Stimulated activated CD4-positive, alpha-beta T cell treated with anti-CD3 and anti-CD28 coated beads, Interleukin-1b, Interleukin-23, amount 100 ng/mL, for 48 hours (primary cell): ENCODE measurements at regions not wholly inside any gene's neighbourhood (a gene's known extent, or its start where the extent isn't known, plus 50 kb on each side); places are given as distances from the start of the nearest gene placed in this dataset.

Experiments used
- DNase-seq: peaks from one replicate; pipeline ENCODE4 v3.0.0-alpha.2; 2020

DNA sequence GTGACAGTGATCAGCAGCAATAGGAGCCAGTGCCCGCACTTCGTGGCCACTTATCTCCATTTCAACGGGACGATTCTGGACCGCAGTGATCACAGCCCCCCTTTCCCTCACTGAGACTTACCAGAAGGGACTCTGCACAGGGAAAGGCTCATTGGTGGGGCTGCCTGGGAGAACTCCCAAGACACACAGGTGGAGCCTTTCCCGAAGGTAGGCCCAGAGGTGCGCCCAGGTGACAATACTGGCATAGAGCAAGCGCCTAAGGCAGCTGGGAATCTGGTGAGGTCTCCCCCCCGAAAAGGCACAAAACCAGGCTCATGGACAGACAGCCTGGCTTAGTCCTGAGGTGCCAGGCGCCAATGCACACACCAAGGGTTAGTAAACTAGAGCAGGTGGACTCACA is 318.9 kb downstream of the AJAP1 start:
- DNase-seq: no peak

DNA sequence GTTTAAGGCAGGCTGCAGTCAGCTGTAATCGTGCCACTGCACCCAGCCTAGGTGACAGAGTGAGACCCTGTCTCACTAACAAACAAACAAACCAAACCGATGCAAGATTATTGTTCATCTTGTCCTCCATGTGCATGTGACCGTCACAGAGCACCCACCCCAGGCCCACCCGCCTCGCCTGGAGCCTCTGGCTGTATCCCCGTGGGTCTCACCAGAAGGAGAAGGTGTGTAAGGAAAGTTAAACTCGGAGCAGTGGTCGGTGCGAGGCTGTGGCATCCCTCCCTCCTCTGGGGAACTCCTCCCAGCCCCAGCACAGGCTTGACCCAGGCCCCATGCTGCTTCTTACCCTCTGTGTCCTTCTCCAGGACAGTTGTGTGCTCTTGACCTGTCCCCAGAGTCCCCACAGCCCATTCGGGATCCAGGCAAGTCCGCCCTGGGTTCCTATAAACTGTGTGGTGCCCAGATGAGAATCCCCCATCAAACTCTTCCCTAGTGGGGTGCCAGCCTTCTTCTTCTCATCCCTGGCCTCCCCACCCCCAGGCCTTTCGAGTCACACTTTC is 318.4 kb downstream of the AJAP1 start:
- no peak for DNase-seq

DNA sequence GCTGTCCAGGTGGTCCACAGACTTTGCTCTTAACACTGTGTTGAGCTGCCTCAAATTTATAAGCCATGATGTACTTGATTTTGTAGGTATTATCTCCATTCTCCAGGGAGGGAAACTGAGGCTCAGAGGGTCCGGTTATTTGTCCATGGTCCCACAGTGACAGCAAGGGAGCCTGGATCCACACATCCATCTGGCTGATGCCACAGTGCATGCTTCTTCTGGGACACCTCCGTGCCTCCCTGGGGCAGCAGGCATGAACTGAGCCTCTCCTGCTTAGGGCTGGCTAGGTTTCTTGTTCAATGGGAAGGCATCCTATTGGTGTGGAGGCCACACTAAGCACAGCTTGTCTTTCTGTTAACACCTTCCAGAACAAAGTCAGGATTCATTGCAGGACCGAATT is 317.3 kb downstream of the AJAP1 start:
- no peak for DNase-seq

DNA sequence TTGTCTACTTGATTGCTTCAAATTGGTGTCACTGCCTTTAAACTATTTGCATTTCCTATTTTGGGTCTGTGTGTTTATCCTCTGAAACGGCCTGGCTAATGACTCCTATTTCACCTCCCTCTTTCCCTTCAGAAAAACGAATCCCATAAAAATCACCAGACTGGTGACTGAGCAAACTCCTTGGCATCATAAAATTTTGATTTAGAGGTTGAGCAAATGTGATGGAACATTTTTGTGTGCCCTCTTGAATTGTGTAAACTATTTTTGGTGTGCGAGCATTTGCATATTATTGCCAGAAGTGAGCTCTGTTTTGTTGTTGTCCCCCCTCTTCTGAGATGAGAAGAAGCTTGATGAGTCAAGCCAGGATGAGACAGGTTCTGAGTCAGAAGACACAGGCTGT is 316.1 kb downstream of the AJAP1 start:
- no peak for DNase-seq

DNA sequence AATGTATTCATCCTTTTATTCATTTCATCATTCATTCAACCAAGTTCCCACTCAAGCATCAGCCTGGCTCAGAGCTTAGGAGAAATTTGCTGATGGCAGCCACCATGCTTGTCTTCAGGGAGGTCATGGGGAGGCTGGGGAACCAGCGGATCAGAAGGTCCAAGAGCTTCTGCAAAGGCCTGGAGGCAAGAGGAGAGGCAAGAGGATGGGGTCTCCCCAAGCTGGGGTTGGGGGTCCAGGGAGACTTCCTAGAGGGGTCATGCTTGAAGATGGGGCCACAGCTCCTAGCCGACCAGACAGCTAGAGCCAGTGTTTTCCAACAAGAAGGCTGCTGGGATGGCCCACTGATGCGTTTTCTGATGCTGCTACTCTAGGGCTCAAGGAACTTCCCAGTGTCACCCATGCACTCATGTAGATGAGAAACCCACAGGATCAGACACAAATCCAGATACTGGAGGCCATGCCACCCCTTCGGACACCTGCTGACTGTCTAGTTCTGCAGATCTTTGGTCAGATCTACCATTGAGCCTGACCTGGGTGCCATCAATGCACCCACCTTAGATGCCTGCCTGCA is 315.2 kb downstream of the AJAP1 start:
- DNase-seq: no peak

DNA sequence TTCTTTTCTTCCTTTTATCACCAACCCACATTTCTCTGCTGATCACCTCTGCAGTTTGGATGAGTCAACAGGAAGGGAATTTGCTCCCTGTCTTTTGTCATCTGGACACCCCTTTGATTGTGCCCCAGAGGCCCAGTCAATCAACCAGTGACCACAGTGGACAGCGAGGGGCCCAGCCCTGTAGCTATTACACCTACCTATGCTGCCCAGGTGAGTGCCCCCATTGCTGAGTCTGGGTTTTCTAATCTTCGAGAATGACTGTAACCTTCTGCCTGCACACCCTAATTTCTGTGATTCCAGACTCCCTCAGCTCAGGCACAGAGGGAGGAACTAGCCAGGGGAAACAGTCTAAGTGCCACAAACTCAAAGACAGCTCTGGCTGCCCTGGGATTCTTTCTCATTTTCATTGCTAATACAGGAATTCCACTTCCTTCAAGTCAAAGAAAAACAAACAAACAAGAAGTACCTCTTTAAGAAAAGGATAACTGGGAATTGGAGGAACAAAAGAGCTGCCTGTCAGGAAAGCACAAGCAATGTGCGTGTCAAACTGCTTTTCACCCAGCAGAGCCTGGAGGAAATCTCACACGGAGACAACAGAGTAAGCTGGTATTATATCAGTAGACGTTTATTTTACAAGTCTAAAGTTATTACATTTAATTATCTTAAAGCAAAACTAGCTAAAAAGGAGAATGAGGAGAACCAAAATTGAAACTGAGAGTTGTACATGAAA is 311.1 kb downstream of the AJAP1 start:
- no peak for DNase-seq

DNA sequence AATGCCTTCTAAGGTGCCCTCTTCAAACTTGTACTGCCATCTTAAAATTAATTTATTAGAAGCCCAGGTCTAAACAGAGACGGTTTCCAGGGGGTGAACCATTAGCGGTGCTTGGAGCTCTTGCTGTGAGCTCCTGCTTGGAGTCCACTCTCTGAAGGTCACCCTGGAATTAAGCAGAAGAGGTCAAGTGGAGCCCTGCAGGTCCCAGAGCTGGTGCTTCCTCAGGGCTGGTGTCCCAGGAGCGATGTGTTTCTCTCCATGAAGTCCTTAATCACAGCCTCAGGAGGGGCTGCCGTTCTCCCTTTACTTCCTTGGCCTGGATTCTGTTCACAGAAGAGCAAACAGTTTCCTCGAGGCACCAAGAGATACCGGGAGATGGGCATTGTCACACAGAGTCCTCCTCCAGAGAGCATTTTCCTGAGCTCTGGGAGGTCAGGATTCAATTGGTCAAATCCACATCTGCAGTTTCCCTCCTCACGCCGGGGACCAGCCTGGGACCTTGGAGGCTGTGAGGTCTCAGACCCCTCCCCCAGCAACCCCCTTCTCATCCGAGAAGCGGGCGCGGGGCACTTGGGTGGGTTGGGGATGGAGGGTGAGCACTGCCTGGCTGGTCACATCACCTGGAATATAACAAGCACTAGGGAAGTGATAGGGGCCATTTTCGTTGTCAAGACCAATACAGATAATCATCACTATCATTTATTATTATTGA is 310.4 kb downstream of the AJAP1 start:
- no peak for DNase-seq

DNA sequence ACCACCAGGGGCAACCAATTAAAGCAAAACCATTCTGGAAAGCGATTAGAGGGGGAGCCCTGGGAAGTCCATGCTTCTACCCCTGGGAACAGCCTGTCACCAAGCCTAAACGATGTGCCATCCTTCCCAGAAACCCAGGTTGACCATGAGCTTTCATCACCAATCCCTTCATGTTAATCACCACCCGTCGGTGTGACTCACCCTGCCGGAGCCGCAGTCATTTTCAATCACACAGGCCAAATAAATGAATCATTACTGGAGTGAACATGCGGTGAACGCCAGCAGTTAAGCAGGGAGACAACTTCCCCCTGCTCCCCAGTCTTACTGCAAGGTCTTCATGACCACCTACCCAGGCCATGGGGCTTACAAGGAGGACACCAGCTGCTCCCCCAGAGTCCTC is 308.8 kb downstream of the AJAP1 start:
- DNase-seq: no peak

DNA sequence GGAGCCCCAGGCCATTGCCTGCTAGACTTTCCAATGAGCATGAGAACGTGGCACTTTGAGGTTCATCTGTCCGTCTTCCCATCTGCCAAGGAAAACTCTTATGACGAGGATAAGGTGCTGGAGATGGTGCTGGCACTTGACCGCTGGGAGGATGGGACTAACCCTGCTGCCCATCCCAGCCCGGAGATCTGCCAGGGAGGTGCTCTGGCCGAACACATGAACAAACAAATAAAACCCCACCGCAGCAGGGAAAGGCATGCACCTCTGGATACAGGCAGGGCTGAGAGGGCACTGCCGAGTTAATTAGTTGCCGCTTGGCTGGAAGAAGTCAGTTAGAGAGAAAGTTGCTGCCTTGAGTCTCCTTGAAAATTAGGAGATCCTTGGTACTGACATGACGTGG is 308.4 kb downstream of the AJAP1 start:
- no peak for DNase-seq

DNA sequence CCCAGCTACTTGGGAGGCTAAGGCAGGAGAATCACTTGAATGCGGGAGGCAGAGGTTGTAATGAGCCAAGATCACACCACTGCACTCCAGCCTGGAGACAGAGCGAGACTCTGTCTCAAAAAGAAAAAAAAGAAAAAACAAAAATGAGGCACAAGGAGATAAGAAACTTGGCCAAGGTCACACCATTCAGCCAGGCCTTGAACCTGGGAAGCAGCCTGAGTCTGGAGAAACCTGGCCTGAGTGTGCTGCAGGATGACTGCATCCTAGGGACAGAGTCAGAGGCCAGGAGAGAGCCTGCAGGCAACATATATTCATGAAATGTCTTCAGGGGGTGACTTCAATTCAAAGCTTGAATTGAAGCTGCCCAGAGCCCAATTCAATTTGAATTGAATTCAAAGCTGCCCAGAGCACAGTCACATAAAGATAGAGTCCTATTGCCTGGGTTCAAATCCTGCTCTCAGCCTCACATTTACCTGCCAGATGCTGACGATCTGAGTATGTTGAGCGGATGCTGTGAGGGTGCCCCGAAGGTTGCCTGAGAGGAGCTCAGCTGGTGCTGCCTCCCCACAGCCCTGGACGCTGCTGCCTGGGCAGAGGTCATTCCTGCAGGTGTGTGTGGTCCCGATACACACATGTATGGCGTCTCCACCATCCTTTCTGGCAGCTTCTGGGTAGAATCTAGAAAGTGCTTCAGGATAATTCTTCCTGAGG is 307.7 kb downstream of the AJAP1 start:
- DNase-seq: no peak

DNA sequence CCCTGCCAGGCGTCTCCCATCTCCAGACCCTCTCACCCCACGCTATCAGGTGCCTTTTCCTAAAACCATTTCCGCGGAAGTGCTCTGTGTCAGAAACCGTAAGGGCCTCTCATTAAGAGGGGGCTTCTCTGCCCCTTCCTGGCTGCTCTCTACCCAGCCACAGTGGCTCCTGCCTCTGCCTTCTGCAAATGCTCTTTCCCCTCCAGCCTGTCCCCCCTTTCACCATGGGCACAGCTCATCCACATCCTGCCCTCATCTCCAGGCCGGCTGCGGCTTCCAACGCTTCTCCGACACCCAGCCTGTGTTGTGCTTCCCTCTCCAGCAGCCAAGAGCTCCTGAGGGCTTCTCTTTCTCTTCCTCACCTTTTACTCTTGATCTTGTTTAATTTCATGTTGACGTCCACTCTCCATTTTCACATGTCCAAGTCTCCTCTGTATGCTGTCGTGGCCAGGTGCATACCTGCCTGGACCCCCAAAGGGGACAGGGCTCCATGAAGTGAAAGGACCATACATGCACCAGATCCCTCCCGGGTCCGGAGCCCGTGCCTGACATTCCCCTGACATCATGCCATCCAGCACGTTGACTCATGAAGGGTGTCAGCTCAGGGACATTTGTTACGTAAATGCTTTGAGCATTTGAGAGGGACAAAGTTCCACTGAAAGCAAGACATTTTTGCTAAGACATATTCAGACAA is 306.5 kb downstream of the AJAP1 start:
- no peak for DNase-seq

DNA sequence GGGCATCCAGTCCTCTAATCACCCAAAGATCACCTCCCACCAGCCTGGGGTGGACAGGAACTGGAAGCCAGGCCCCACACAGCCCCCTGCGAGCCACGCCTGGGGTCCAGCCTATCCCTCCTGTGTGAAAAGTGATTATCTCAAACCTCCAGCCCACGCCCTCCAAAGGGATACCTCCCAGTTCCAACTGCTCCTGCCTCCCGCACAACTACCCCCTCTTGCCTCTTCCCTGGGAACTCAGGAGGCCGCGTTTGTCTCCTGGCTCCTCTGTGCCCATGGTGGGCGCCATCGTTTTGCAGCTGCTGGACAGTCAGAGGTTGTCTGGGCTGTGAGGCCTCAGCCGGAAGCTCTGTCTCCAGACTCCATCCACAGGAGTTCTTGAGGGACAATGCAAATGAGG is 305.9 kb downstream of the AJAP1 start:
- DNase-seq: no peak

DNA sequence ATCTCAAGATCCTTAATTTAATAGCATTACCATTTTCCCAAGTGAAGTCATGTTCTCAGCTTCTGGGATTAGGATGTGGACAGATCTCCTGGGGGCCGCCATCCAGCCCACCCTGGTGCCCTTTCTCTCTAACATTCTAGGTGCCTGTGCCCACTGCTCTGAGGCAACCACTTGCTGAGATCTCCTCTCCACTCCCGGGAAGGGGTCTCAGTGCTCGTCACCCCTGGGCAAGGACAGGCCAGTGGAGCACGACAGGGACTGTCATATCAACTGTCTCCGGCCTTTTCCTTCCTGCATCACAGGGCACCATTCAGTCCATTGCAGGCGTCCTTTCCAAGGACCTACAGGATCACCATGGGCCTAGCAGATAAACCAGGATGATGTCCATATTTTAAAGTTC is 304.8 kb downstream of the AJAP1 start:
- no peak for DNase-seq

DNA sequence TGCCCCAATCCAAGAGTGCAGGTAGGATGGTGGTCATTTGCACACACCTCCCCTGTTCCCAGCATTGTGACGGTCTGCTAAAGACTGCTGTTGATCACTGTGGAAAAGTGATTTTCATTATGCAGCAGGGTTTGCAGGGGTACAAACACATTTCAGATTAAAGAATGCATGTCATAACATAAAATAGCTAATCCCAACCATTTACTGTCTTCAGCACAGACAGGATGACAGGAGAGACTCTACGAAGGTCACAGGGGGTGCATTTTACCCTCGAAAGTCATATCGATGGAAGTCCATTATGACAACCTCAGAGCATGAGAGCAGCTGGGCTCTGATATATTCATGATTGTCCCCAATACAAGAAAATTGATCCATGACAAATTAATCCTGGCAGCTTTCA is 302.6 kb downstream of the AJAP1 start:
- no peak for DNase-seq

DNA sequence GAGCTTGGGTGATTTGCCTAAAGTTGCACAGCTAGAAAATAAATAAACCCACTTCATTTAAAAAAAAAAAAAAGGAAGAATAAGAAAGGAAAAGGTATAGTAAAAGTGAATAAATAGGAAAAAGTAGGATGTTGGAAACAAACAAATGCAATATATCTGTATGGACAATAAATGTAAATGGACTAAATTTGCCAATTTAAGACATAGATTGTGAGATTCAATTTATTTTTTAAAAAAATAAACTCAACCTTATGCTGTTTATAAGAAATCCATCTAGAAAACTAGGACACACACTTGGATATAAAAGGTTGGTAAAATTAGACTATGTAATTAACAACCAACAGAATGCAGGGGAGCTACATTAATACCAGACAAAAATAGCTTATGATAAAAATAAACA is 300.0 kb downstream of the AJAP1 start:
- DNase-seq: no peak

DNA sequence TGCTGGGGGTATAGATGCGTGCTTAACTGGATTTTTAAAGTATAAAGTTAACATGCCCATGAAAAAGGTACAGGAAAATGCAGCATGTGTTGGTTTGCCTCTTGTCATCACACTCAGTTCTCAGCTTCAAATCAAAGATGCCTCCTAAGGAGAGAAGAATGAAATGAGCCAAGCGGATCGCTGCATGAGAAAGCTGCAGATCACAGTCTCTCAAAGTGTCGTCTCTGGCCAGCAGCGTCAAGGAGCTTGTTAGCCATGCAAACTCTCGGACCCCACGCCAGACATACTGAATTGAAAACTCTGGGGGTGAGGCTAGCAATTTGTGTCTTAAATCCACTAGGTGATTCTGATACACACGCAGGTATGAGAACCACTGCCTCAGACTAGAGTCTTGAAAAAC is 297.2 kb downstream of the AJAP1 start:
- no peak for DNase-seq

DNA sequence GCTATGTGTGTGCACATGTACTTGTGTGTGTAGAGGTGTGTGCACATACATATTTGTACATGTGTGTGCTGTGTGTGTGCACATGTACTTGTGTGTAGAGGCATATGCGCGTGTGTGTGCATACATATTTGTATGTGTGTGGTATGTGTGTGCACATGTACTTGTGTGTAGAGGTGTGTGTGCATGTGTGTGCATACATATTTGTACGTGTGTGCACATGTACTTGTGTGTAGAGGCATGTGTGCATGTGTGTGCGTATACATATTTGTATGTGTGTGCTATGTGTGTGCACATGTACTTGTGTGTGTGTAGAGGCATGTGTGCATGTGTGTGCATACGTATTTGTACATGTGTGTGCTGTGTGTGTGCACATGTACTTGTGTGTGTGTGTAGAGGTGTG is 291.9 kb downstream of the AJAP1 start:
- DNase-seq: no peak

DNA sequence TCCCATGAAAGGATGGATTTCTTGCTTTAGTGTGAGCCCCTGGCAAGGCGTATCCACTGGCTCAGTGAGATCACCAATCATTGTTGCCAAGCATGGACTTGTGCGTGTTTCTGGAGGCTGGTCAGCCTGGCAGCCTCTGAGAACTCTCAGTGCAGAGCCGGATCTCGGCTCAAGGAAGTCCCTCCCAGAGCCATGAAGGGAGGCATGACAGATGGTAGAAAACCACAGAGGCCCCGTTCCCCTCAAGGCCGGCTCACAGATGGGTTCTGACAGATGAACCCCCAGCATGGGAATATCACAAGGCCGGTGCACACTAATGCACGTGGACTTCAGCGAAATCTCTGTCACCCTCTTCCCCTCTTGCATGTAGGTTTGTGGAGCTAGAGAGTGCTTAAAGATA is 290.5 kb downstream of the AJAP1 start:
- no peak for DNase-seq

DNA sequence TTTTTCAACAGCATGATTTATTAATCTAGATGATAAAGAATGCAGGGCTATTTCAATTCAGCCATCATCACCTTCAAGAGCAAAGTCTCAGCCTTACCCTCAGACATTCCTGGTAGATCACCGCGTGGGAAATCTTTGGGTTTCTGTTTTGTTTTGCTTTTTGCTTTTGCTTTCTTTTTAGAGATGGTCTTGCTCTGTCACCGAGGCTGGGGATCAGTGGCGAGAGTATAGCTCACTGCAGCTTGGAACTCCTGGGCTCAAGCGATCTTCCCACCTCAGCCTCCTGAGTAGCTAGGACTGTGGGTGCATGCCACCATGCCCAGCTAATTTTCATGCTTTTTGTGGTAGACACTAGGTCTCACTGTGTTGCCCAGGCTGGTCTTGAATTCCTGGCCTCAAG is 289.7 kb downstream of the AJAP1 start:
- DNase-seq: no peak

DNA sequence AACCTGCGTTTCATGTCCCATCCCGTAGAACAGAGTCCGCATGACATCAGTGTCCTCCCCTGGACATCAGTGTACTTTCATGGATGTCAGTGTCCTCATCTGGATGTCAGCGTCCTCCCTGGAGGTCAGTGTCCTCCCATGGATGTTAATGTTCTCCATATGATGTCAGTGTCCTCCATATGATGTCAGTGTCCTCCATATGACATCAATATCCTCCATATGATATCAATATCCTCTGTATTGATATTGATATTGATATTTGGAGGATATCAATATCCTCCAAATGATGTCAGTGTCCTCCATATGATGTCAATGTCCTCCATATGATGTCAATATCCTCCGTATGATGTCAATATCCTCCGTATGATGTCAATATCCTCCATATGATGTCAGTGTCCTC is 284.9 kb downstream of the AJAP1 start:
- DNase-seq: no peak

DNA sequence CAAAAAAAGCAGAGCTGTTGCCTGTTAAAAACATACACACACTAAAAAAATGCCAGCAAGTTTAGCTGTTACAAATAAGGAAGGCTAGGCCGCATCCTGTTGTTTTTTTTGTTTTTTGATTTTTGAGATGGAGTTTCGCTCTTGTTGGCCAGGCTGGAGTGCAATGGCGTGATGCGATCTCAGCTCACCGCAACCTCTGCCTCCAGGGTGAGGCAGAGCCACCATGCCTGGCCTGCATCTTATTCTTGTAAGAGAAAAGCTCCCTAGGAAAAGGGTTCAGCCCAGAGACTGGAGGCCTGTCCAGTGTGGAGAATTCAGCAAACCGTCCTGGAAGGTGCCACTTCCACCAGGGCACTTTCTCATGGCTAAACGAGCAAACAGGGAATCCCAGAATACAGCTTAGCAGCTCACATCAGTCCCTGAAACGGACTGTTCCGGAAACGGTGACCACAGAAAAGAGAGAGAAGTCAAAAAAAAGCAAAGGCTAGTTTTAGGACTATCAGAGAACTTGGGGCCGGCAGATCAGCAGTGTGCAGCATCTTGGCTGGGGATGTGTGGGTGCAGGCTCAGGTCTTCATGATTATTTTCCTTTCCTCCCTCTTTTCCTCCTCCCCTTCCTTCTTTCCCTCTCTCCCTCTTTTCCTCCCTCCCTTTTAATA is 283.6 kb downstream of the AJAP1 start:
- DNase-seq: no peak

DNA sequence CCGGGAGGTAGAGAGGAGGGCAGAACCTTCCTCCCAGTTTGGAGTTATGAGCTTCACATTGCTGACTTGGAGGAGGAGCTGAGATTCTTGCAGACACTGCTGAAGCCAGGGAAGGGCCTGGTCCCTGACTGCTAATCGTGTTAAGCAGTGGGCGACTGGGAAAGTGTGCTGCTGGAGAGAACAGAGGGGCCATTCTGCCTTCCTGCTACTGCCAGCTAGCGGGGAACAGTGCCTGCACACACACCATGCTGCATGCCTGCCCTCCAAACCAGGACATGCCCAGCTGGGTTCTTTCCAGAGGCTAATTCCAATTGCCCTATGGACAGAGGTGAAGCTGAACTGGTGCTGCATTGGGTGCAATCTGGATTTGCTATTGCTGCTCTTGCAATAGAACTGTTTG is 281.4 kb downstream of the AJAP1 start:
- DNase-seq: no peak
